ENCODE measurements at regions not wholly inside any gene's neighbourhood (a gene's known extent, or its start where the extent isn't known, plus 50 kb on each side); places are given as distances from the start of the nearest gene placed in this dataset.
"Not testable (repeated sequence)": the region's sequence is repeated elsewhere in the genome, so short reads cannot be mapped to it uniquely, and the experiment has no call there.

DNA sequence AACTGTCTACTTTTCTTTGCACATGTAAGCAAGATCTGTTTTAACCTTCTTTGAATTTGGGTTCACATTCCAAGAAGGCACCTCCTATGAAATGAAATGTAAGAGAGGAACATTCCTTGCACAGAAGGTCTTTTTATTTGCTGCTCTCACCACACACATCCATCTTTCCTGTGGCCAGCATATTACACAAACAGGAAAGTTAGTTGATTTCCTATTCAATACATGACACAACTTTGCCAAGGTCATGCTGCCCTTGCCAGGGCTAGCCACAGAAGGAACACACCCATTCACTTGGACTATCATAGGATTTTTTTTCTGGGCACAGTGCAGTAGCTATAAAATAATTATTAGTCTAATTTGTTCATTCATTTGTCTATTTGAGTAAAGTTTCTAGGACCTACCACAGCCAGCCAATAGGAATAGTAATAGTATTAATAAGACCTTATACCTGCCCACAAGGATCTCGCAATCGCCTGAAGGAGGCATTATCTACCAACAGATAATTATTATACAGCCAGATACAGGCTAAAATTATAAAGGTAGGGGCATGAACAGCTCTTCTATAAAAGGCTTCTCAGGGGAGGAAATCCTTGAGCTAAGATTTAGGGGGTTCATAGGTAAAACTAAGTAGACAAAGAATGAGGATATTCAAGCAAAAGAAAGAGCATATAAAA is 78.1 kb upstream of the NREP start:
- H3K4me1 ChIP-seq (ENCODE audit: insufficient read depth, poor library complexity, severe bottlenecking): peaks cover 6% of the 10 kb centered on the region
- H3K27me3 ChIP-seq (ENCODE audit: insufficient read depth, poor library complexity, severe bottlenecking): no peaks in the 10 kb centered on the region
- ATAC-seq (ENCODE audit: low read depth) (no peak), DNase-seq (ENCODE audit: low spot score) (no peak)
- H3K27ac ChIP-seq (ENCODE audit: poor library complexity, severe bottlenecking): no peak overlapping the region
- H3K9me3 ChIP-seq (ENCODE audit: severe bottlenecking): no peaks in the 10 kb centered on the region
- TF ChIP-seq, protein P1, sequence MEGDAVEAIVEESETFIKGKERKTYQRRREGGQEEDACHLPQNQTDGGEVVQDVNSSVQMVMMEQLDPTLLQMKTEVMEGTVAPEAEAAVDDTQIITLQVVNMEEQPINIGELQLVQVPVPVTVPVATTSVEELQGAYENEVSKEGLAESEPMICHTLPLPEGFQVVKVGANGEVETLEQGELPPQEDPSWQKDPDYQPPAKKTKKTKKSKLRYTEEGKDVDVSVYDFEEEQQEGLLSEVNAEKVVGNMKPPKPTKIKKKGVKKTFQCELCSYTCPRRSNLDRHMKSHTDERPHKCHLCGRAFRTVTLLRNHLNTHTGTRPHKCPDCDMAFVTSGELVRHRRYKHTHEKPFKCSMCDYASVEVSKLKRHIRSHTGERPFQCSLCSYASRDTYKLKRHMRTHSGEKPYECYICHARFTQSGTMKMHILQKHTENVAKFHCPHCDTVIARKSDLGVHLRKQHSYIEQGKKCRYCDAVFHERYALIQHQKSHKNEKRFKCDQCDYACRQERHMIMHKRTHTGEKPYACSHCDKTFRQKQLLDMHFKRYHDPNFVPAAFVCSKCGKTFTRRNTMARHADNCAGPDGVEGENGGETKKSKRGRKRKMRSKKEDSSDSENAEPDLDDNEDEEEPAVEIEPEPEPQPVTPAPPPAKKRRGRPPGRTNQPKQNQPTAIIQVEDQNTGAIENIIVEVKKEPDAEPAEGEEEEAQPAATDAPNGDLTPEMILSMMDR (IDR thresholded peaks at IDR 0.05; ENCODE audit: poor library complexity, severe bottlenecking): peak; percentile 34
- H3K4me3 ChIP-seq (ENCODE audit: severe bottlenecking): no peak overlapping the region
- no peaks in the 10 kb centered on the region for H3K36me3 ChIP-seq (ENCODE audit: low read depth)

GRCh38 chr5:111830333-111830732 is 73.3 kb upstream of the NREP start:
- peak; percentile 96 for ATAC-seq (ENCODE audit: low read depth)
- no peak overlapping the region for H3K4me3 ChIP-seq (ENCODE audit: severe bottlenecking)
- H3K27me3 ChIP-seq (ENCODE audit: insufficient read depth, poor library complexity, severe bottlenecking): no peaks in the 10 kb centered on the region
- H3K36me3 ChIP-seq (ENCODE audit: low read depth): no peaks in the 10 kb centered on the region
- H3K27ac ChIP-seq (ENCODE audit: poor library complexity, severe bottlenecking): peak overlapping the region; percentile 20
- H3K9me3 ChIP-seq (ENCODE audit: severe bottlenecking): no peaks in the 10 kb centered on the region
- peak; percentile 77 for DNase-seq (ENCODE audit: low spot score)
- TF ChIP-seq, protein P1 (IDR thresholded peaks at IDR 0.05; ENCODE audit: poor library complexity, severe bottlenecking): no peak
- peaks cover 14% of the 10 kb centered on the region for H3K4me1 ChIP-seq (ENCODE audit: insufficient read depth, poor library complexity, severe bottlenecking)

- DNase-seq (ENCODE audit: low spot score) (no peak), ATAC-seq (ENCODE audit: low read depth) (peak; percentile 49)
- no peaks in the 10 kb centered on the region for H3K27me3 ChIP-seq (ENCODE audit: insufficient read depth, poor library complexity, severe bottlenecking)
- TF ChIP-seq, protein P1 (IDR thresholded peaks at IDR 0.05; ENCODE audit: poor library complexity, severe bottlenecking): no peak
- no peaks in the 10 kb centered on the region for H3K36me3 ChIP-seq (ENCODE audit: low read depth)
- H3K9me3 ChIP-seq (ENCODE audit: severe bottlenecking): no peaks in the 10 kb centered on the region
- no peak overlapping the region for H3K4me3 ChIP-seq (ENCODE audit: severe bottlenecking)
- peak overlapping the region; percentile 20 for H3K27ac ChIP-seq (ENCODE audit: poor library complexity, severe bottlenecking)
- H3K4me1 ChIP-seq (ENCODE audit: insufficient read depth, poor library complexity, severe bottlenecking): peaks cover 14% of the 10 kb centered on the region
These were observed 72.7 kb upstream of the NREP start for GRCh38 chr5:111829701-111830100.

DNA sequence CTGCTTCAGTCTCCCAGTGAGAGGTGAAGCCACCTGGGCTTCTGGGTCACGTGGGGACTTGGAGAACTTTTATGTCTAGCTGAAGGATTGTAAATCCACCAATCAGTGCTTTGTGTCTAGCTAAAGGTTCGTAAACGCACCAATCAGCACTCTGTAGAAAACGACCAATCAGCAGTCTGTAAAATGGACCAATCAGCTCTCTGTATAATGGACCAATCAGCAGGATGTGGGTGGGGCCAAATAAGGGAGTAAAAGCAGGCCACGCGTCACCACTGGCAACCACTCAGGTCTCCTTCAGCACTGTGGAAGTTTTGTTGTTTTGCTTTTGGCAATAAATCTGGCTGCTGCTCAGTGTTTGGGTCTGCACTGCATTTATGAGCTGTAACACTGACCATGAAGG is 69.1 kb upstream of the NREP start:
- H3K36me3 ChIP-seq (ENCODE audit: low read depth): no peaks in the 10 kb centered on the region
- H3K9me3 ChIP-seq (ENCODE audit: severe bottlenecking): no peaks in the 10 kb centered on the region
- DNase-seq (ENCODE audit: low spot score) (no peak), ATAC-seq (ENCODE audit: low read depth) (no peak)
- no peak overlapping the region for H3K4me3 ChIP-seq (ENCODE audit: severe bottlenecking)
- peaks cover 14% of the 10 kb centered on the region for H3K4me1 ChIP-seq (ENCODE audit: insufficient read depth, poor library complexity, severe bottlenecking)
- TF ChIP-seq, protein P1 (IDR thresholded peaks at IDR 0.05; ENCODE audit: poor library complexity, severe bottlenecking): no peak
- no peak overlapping the region for H3K27ac ChIP-seq (ENCODE audit: poor library complexity, severe bottlenecking)
- H3K27me3 ChIP-seq (ENCODE audit: insufficient read depth, poor library complexity, severe bottlenecking): no peaks in the 10 kb centered on the region

GRCh38 chr5:111820072-111820471 is 63.1 kb upstream of the NREP start:
- TF ChIP-seq, protein P1 (IDR thresholded peaks at IDR 0.05; ENCODE audit: poor library complexity, severe bottlenecking): no peak
- H3K27ac ChIP-seq (ENCODE audit: poor library complexity, severe bottlenecking): no peak overlapping the region
- H3K36me3 ChIP-seq (ENCODE audit: low read depth): no peaks in the 10 kb centered on the region
- H3K9me3 ChIP-seq (ENCODE audit: severe bottlenecking): peaks cover 3% of the 10 kb centered on the region
- H3K27me3 ChIP-seq (ENCODE audit: insufficient read depth, poor library complexity, severe bottlenecking): no peaks in the 10 kb centered on the region
- DNase-seq (ENCODE audit: low spot score) (no peak), ATAC-seq (ENCODE audit: low read depth) (no peak)
- H3K4me3 ChIP-seq (ENCODE audit: severe bottlenecking): no peak overlapping the region
- H3K4me1 ChIP-seq (ENCODE audit: insufficient read depth, poor library complexity, severe bottlenecking): no peaks in the 10 kb centered on the region

DNA sequence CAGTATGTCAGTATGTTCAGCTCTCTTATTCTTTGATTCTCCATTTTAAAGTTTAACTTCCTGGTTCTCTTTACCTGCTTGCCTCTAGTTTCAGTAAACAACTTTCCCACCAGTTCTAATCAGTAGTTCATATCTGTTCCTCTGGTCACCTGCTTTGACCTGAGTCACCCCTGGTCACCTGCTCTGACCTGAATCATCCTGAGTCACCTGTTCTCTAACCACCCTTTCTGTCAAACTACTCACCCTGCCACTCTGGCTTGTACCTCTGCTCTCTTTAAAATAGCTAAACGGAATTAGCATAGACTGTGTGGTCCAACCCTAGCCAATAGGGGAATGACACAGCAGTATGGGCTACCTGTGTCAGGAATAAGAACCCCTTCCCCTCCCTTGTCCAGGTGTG is 62.0 kb upstream of the NREP start:
- H3K27me3 ChIP-seq (ENCODE audit: insufficient read depth, poor library complexity, severe bottlenecking); H3K9me3 ChIP-seq (ENCODE audit: severe bottlenecking); DNase-seq (ENCODE audit: low spot score); H3K4me3 ChIP-seq (ENCODE audit: severe bottlenecking); ATAC-seq (ENCODE audit: low read depth); H3K27ac ChIP-seq (ENCODE audit: poor library complexity, severe bottlenecking); H3K36me3 ChIP-seq (ENCODE audit: low read depth); H3K4me1 ChIP-seq (ENCODE audit: insufficient read depth, poor library complexity, severe bottlenecking): not testable (repeated sequence)
